H9 (cell line): ENCODE measurements at regions not wholly inside any gene's neighbourhood (a gene's known extent, or its start where the extent isn't known, plus 50 kb on each side); places are given as distances from the start of the nearest gene placed in this dataset.

Source experiments
- DNase-seq: peaks from one replicate; pipeline ENCODE4 v3.0.0-alpha.2; 2017
- H2AFZ ChIP-seq: one replicate; pipeline ENCODE4 v1.6.1; 2013; ENCODE audit warnings: mild to moderate bottlenecking, low read length, control low read depth, moderate library complexity
- H2AK5ac ChIP-seq: 2 replicates; pipeline ENCODE4 v1.6.1; 2013; ENCODE audit warnings: low read length, control low read depth, mixed read lengths; ENCODE audit not compliant: insufficient read length
- H2BK120ac ChIP-seq: one replicate; pipeline ENCODE4 v1.6.1; 2013; ENCODE audit warnings: low read depth, mild to moderate bottlenecking, low read length, control low read depth, inconsistent platforms; ENCODE audit not compliant: poor library complexity, severe bottlenecking
- H2BK12ac ChIP-seq: 2 replicates; pipeline ENCODE4 v1.6.1; 2013; ENCODE audit warnings: low read length, control low read depth, mixed read lengths, low read depth; ENCODE audit not compliant: insufficient read length
- H2BK15ac ChIP-seq: 2 replicates; pipeline ENCODE4 v1.6.1; 2013; ENCODE audit warnings: low read depth, low read length, control low read depth
- H2BK20ac ChIP-seq: one replicate; pipeline ENCODE4 v1.6.1; 2013; ENCODE audit warnings: low read depth, mild to moderate bottlenecking, low read length, control low read depth, inconsistent platforms; ENCODE audit not compliant: poor library complexity, severe bottlenecking
- H2BK5ac ChIP-seq: 2 replicates; pipeline ENCODE4 v1.6.1; 2013; ENCODE audit warnings: low read length, control low read depth, mixed read lengths; ENCODE audit not compliant: insufficient read length
- H3K14ac ChIP-seq: 2 replicates; pipeline ENCODE4 v1.6.1; 2013; ENCODE audit warnings: low read length, control low read depth; ENCODE audit not compliant: insufficient read depth
- H3K18ac ChIP-seq: 2 replicates; pipeline ENCODE4 v1.6.1; 2013; ENCODE audit warnings: low read depth, mild to moderate bottlenecking, mixed read lengths, low read length, control low read depth; ENCODE audit not compliant: insufficient read length
- H3K23ac ChIP-seq: 2 replicates; pipeline ENCODE4 v1.6.1; 2013; ENCODE audit warnings: low read length, control low read depth, mixed read lengths, low read depth; ENCODE audit not compliant: insufficient read length
- H3K23me2 ChIP-seq: 2 replicates; pipeline ENCODE4 v1.6.1; 2013; ENCODE audit warnings: low read depth, mild to moderate bottlenecking, mixed read lengths, low read length, control low read depth; ENCODE audit not compliant: insufficient read length, poor library complexity, severe bottlenecking
- H3K27ac ChIP-seq: 2 replicates; pipeline ENCODE4 v1.5.1; 2013; ENCODE audit warnings: low read length, control low read depth, mixed read lengths, low read depth; ENCODE audit not compliant: insufficient read length
- H3K27me3 ChIP-seq: 2 replicates; pipeline ENCODE4 v1.6.1; 2013; ENCODE audit warnings: low read length, control low read depth, inconsistent platforms; ENCODE audit not compliant: insufficient read depth
- H3K4ac ChIP-seq: 2 replicates; pipeline ENCODE4 v1.6.1; 2013; ENCODE audit warnings: low read depth, mild to moderate bottlenecking, control low read depth, inconsistent platforms, low read length, moderate library complexity
- H3K4me1 ChIP-seq: 2 replicates; pipeline ENCODE4 v1.6.1; 2013; ENCODE audit warnings: low read length, control low read depth, inconsistent platforms; ENCODE audit not compliant: insufficient read depth
- H3K4me2 ChIP-seq: 2 replicates; pipeline ENCODE4 v1.6.1; 2013; ENCODE audit warnings: low read length, control low read depth, mixed read lengths; ENCODE audit not compliant: insufficient read length, insufficient read depth
- H3K56ac ChIP-seq: 2 replicates; pipeline ENCODE4 v1.6.1; 2013; ENCODE audit warnings: low read depth, mild to moderate bottlenecking, mixed read lengths, low read length, control low read depth; ENCODE audit not compliant: insufficient read length
- H3K79me1 ChIP-seq: 2 replicates; pipeline ENCODE4 v1.6.1; 2013; ENCODE audit warnings: low read depth, mild to moderate bottlenecking, moderate library complexity, low read length, control low read depth, inconsistent platforms; ENCODE audit not compliant: insufficient read depth, poor library complexity, severe bottlenecking
- H3K79me2 ChIP-seq: 2 replicates; pipeline ENCODE4 v1.6.1; 2013; ENCODE audit warnings: low read length, control low read depth, inconsistent platforms; ENCODE audit not compliant: insufficient read depth
- H3K9ac ChIP-seq: 2 replicates; pipeline ENCODE4 v1.6.1; 2013; ENCODE audit warnings: low read length, control low read depth, mixed read lengths; ENCODE audit not compliant: insufficient read length; ENCODE audit errors: extremely low read depth
- H3K9me3 ChIP-seq: one replicate; pipeline ENCODE4 v1.6.1; 2013; ENCODE audit warnings: low read depth, low read length, inconsistent platforms; ENCODE audit not compliant: control insufficient read depth
- H3T11ph ChIP-seq: one replicate; pipeline ENCODE4 v1.6.1; 2013; ENCODE audit warnings: mild to moderate bottlenecking, low read length, control low read depth, inconsistent platforms
- H4K20me1 ChIP-seq: one replicate; pipeline ENCODE4 v1.6.1; 2013; ENCODE audit not compliant: control insufficient read depth, insufficient read length, insufficient read depth
- H4K5ac ChIP-seq: 2 replicates; pipeline ENCODE4 v1.6.1; 2013; ENCODE audit warnings: low read depth, mild to moderate bottlenecking, mixed read lengths, low read length, control low read depth; ENCODE audit not compliant: insufficient read length
- H4K8ac ChIP-seq: replicated peaks from 2 replicates; pipeline ENCODE4 v1.6.1; 2013; ENCODE audit warnings: low read length, control low read depth, mixed read lengths, low read depth; ENCODE audit not compliant: insufficient read length
- H4K91ac ChIP-seq: 2 replicates; pipeline ENCODE4 v1.6.1; 2013; ENCODE audit warnings: low read depth, mild to moderate bottlenecking, moderate library complexity, mixed read lengths, low read length, control low read depth; ENCODE audit not compliant: insufficient read length
- H3K27ac Mint-ChIP-seq, 3 experiments: 2 replicates in 2 of 3; 3 replicates in 1 of 3; pipeline ENCODE4 v1.8.0; 2020 to 2021; ENCODE audit warnings: mixed read lengths in 3 of 3, mild to moderate bottlenecking in 1 of 3, moderate library complexity in 1 of 3
- H3K27me3 Mint-ChIP-seq: 2 replicates; pipeline ENCODE4 v1.8.0; 2021; ENCODE audit warnings: low read depth, mild to moderate bottlenecking, moderate library complexity, mixed read lengths
- H3K36me3 Mint-ChIP-seq, 3 experiments: 2 replicates in 2 of 3; 3 replicates in 1 of 3; pipeline ENCODE4 v1.8.0; 2020 to 2021; ENCODE audit warnings: low read depth in 3 of 3, mixed read lengths in 3 of 3; ENCODE audit not compliant: insufficient read depth in 1 of 3
- H3K4me1 Mint-ChIP-seq, 2 experiments: 2 replicates each; pipeline ENCODE4 v1.8.0; 2020; ENCODE audit warnings: mixed read lengths in 2 of 2
- H3K4me3 Mint-ChIP-seq, 2 experiments: 2 replicates in 1 of 2; 3 replicates in 1 of 2; pipeline ENCODE4 v1.8.0; 2020 to 2021; ENCODE audit warnings: mild to moderate bottlenecking in 2 of 2, mixed read lengths in 2 of 2, moderate library complexity in 1 of 2
- H3K9me3 Mint-ChIP-seq, 2 experiments: 2 replicates in 1 of 2; 3 replicates in 1 of 2; pipeline ENCODE4 v1.8.0; 2020; ENCODE audit warnings: mild to moderate bottlenecking in 2 of 2, mixed read lengths in 2 of 2, moderate library complexity in 1 of 2
- WGBS: extraction: QIAGEN DNeasy Blood & Tissue Kit; methylation state at CpG from one replicate; pipeline ENCODE4 v1.1.7; 2013; ENCODE audit warnings: missing lambda C conversion rate, low lambda C conversion rate, mixed read lengths; ENCODE audit not compliant: insufficient read length; ENCODE audit errors: extremely low coverage; 5-methylcytosine and 5-hydroxymethylcytosine counted together
- TF ChIP-seq, protein P1 (sequence below): fragments of 200-600 bp; sonication (generic); conservative IDR thresholded peaks from 3 replicates; pipeline ENCODE4 v1.8.0; 2021; ENCODE audit warnings: antibody characterized with exemption, mild to moderate bottlenecking

DNA sequence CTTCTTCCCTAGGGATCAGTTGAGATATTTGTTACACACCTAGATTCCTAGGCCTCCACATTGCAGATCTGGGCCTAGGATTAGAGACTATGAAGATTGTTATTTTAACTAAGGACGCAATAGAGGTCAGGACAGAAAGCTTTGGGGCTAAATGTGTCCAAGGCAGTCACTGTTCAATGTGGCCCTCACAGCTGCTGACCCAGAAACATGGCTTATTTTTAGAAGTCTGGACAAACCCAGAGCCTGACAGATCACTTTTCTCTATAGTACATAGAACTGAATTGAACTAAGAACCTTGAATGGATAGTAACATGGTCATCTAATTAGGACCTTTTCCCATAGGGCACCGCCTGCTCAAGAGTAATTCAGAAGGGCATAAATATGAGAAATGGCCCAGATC is 146.6 kb upstream of the AUTS2 start:
- Mint-ChIP-seq H3K4me3 (no peak overlapping the region), H3K4me1 (peaks cover 19 to 23% of the 10 kb centered on the region in 2 experiments), H3K27ac (no peak overlapping the region), H3K27me3 (peaks cover 79% of the 10 kb centered on the region), H3K36me3 (no peaks in the 10 kb centered on the region), H3K9me3 (peaks cover 0 to 2% of the 10 kb centered on the region in 2 experiments; a peak in 1 of 5 replicates)
- no peaks in the 10 kb centered on the region for H3K9me3 ChIP-seq
- no peaks in the 10 kb centered on the region for H3K79me2 ChIP-seq
- peaks cover 3% of the 10 kb centered on the region; the same call in 1 of the 2 replicates for H3K4me1 ChIP-seq
- H3K27me3 ChIP-seq = peaks cover 8% of the 10 kb centered on the region; the same call in 1 of the 2 replicates
- H4K5ac ChIP-seq = no peak overlapping the region
- H3K56ac ChIP-seq = no peak overlapping the region
- H4K20me1 ChIP-seq = no peaks in the 10 kb centered on the region
- no peak overlapping the region for H3K4ac ChIP-seq
- H3K23me2 ChIP-seq = no peaks in the 10 kb centered on the region
- no peak overlapping the region for H4K91ac ChIP-seq
- H3K14ac ChIP-seq = no peak overlapping the region
- H3K23ac ChIP-seq = no peak overlapping the region
- H4K8ac ChIP-seq = no peak overlapping the region
- no peak overlapping the region for H3K18ac ChIP-seq
- no CpG with 5 or more reads among the region's 2 CpGs for WGBS
- no peak overlapping the region for H3K9ac ChIP-seq
- no peak overlapping the region for H2BK5ac ChIP-seq
- DNase-seq = no peak
- no peak overlapping the region for H3T11ph ChIP-seq
- H2AK5ac ChIP-seq = no peak overlapping the region
- H2AFZ ChIP-seq = no peak overlapping the region
- no peak overlapping the region for H2BK12ac ChIP-seq
- H2BK20ac ChIP-seq = no peak overlapping the region
- no peak overlapping the region for H3K4me2 ChIP-seq
- H2BK15ac ChIP-seq = no peak overlapping the region
- no peak overlapping the region for H2BK120ac ChIP-seq
- H3K79me1 ChIP-seq = no peaks in the 10 kb centered on the region
- no peak overlapping the region for H3K27ac ChIP-seq
- TF ChIP-seq, protein P1, sequence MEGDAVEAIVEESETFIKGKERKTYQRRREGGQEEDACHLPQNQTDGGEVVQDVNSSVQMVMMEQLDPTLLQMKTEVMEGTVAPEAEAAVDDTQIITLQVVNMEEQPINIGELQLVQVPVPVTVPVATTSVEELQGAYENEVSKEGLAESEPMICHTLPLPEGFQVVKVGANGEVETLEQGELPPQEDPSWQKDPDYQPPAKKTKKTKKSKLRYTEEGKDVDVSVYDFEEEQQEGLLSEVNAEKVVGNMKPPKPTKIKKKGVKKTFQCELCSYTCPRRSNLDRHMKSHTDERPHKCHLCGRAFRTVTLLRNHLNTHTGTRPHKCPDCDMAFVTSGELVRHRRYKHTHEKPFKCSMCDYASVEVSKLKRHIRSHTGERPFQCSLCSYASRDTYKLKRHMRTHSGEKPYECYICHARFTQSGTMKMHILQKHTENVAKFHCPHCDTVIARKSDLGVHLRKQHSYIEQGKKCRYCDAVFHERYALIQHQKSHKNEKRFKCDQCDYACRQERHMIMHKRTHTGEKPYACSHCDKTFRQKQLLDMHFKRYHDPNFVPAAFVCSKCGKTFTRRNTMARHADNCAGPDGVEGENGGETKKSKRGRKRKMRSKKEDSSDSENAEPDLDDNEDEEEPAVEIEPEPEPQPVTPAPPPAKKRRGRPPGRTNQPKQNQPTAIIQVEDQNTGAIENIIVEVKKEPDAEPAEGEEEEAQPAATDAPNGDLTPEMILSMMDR = no peak
